Panc1 (cell line): ENCODE measurements at regions not wholly inside any gene's neighbourhood (a gene's known extent, or its start where the extent isn't known, plus 50 kb on each side); places are given as distances from the start of the nearest gene placed in this dataset.

ENCODE experiments used
- SIN3A ChIP-seq: IDR thresholded peaks from 2 replicates; pipeline ENCODE4 v1.6.1; 2012; ENCODE audit warnings: low read depth, mild to moderate bottlenecking, low read length, moderate library complexity, borderline replicate concordance; ENCODE audit not compliant: insufficient read depth
- TF ChIP-seq, protein P1 (sequence below): fragments of 450-650 bp; IDR thresholded peaks from 2 replicates; pipeline ENCODE4 v1.5.1; 2017; ENCODE audit warnings: mild to moderate bottlenecking
- TF ChIP-seq, protein P2 (sequence below), 2 experiments: IDR thresholded peaks; 2 replicates each; pipeline ENCODE4 v1.6.1; 2011 to 2012; ENCODE audit warnings: low read depth in 2 of 2, control low read depth in 1 of 2, low read length in 1 of 2, mild to moderate bottlenecking in 1 of 2, moderate library complexity in 1 of 2; ENCODE audit not compliant: insufficient read depth in 1 of 2

DNA sequence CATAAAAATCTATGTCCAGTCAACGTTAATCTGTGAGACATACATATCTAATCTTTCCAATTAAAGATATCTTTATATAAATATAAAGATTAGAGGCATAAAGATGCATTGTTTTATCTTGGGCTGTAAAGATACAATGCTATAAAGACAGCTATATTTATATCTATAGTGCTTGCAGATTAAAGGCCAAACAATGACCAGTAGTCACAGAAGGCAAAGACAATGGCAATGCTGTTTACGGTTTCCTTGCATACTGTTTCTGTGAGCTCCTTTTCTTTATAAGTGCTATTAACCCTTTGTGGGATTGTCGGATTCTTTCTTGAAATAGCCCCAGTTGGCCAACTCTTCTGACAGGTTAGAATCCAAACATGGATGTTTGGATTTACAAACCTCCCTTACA is 85.5 kb upstream of the SALL1 start:
- TF ChIP-seq, protein P1, sequence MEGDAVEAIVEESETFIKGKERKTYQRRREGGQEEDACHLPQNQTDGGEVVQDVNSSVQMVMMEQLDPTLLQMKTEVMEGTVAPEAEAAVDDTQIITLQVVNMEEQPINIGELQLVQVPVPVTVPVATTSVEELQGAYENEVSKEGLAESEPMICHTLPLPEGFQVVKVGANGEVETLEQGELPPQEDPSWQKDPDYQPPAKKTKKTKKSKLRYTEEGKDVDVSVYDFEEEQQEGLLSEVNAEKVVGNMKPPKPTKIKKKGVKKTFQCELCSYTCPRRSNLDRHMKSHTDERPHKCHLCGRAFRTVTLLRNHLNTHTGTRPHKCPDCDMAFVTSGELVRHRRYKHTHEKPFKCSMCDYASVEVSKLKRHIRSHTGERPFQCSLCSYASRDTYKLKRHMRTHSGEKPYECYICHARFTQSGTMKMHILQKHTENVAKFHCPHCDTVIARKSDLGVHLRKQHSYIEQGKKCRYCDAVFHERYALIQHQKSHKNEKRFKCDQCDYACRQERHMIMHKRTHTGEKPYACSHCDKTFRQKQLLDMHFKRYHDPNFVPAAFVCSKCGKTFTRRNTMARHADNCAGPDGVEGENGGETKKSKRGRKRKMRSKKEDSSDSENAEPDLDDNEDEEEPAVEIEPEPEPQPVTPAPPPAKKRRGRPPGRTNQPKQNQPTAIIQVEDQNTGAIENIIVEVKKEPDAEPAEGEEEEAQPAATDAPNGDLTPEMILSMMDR, result no peak
- TF ChIP-seq SIN3A, result no peak
- TF ChIP-seq, protein P2, sequence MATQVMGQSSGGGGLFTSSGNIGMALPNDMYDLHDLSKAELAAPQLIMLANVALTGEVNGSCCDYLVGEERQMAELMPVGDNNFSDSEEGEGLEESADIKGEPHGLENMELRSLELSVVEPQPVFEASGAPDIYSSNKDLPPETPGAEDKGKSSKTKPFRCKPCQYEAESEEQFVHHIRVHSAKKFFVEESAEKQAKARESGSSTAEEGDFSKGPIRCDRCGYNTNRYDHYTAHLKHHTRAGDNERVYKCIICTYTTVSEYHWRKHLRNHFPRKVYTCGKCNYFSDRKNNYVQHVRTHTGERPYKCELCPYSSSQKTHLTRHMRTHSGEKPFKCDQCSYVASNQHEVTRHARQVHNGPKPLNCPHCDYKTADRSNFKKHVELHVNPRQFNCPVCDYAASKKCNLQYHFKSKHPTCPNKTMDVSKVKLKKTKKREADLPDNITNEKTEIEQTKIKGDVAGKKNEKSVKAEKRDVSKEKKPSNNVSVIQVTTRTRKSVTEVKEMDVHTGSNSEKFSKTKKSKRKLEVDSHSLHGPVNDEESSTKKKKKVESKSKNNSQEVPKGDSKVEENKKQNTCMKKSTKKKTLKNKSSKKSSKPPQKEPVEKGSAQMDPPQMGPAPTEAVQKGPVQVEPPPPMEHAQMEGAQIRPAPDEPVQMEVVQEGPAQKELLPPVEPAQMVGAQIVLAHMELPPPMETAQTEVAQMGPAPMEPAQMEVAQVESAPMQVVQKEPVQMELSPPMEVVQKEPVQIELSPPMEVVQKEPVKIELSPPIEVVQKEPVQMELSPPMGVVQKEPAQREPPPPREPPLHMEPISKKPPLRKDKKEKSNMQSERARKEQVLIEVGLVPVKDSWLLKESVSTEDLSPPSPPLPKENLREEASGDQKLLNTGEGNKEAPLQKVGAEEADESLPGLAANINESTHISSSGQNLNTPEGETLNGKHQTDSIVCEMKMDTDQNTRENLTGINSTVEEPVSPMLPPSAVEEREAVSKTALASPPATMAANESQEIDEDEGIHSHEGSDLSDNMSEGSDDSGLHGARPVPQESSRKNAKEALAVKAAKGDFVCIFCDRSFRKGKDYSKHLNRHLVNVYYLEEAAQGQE (IDR thresholded peaks at IDR 0.05; ENCODE audit: insufficient read depth in 1 of 2, low read depth in 2 of 2, low read length in 1 of 2), result no peak
